Tibial artery (tissue), 4 donors: ENCODE measurements at regions not wholly inside any gene's neighbourhood (a gene's known extent, or its start where the extent isn't known, plus 50 kb on each side); places are given as distances from the start of the nearest gene placed in this dataset.

Experiments
- DNase-seq, 2 donors: peaks; one replicate each; pipeline ENCODE4 v3.0.0-alpha.2; 2019
- H3K27ac ChIP-seq, 2 donors: fragments of 200-600 bp; sonication (generic) in 1 of 2; 1 replicate in 1 of 2; 2 replicates in 1 of 2; pipeline ENCODE4 v1.5.1; 2018 to 2019; ENCODE audit warnings: mild to moderate bottlenecking in 1 of 2
- H3K27me3 ChIP-seq, 2 donors: fragments of 200-600 bp; sonication (generic) in 1 of 2; one replicate each; pipeline versions ENCODE4 v1.5.1 to v1.6.0; 2016 to 2019
- H3K36me3 ChIP-seq, 3 donors: fragments of 200-600 bp; sonication (generic) in 2 of 3; one replicate each; pipeline ENCODE4 v1.5.1; 2016 to 2019; ENCODE audit warnings: mild to moderate bottlenecking in 2 of 3
- H3K4me1 ChIP-seq, 4 donors: fragments of 200-600 bp; sonication (generic) in 2 of 4; 1 replicate in 3 of 4; 2 replicates in 1 of 4; pipeline ENCODE4 v1.5.1; 2016 to 2019
- H3K4me3 ChIP-seq, 2 donors: fragments of 200-600 bp; sonication (generic) in 1 of 2; 1 replicate in 1 of 2; 2 replicates in 1 of 2; pipeline ENCODE4 v1.5.1; 2018 to 2019; ENCODE audit warnings: mild to moderate bottlenecking in 2 of 2
- H3K9me3 ChIP-seq, 3 donors: fragments of 200-600 bp; sonication (generic) in 1 of 3; one replicate each; pipeline ENCODE4 v1.5.1; 2016 to 2019
- CTCF ChIP-seq, 2 experiments: fragments of 200-600 bp in 1 of 2; fragments of 450-650 bp in 1 of 2; IDR thresholded peaks; one replicate each; pipeline ENCODE4 v1.5.1; 2017 to 2019; ENCODE audit warnings: antibody characterized with exemption in 2 of 2, mild to moderate bottlenecking in 1 of 2, moderate library complexity in 1 of 2
- intact Hi-C: fragments of 100-400 bp; cut with DNase I; formaldehyde crosslinking; loops from one replicate; pipeline ENCODE4 v1.15.0; 2023; ENCODE audit warnings: low total_unique reads

GRCh38 chr2:234830853-234831252 lies 121.0 kb upstream of the SH3BP4 start:
- H3K9me3 ChIP-seq = no peaks in the 10 kb centered on the region
- no peaks in the 10 kb centered on the region for H3K27me3 ChIP-seq
- H3K4me1 ChIP-seq = no peaks in the 10 kb centered on the region
- no peak overlapping the region for H3K4me3 ChIP-seq
- no peak overlapping the region for H3K27ac ChIP-seq
- intact Hi-C loops = no loop called here
- H3K36me3 ChIP-seq = no peaks in the 10 kb centered on the region
- no peak for DNase-seq
- TF ChIP-seq CTCF (IDR thresholded peaks at IDR 0.05) = no peak

- no peak for TF ChIP-seq CTCF (IDR thresholded peaks at IDR 0.05)
- Histone ChIP-seq H3K27ac (no peak overlapping the region), H3K9me3 (no peaks in the 10 kb centered on the region), H3K36me3 (no peaks in the 10 kb centered on the region), H3K27me3 (no peaks in the 10 kb centered on the region), H3K4me3 (no peak overlapping the region), H3K4me1 (peaks cover 0 to 7% (median 4%) of the 10 kb centered on the region in 4 donors)
- intact Hi-C loops = no loop called here
- DNase-seq = no peak
These were observed 122.8 kb upstream of the SH3BP4 start for GRCh38 chr2:234829074-234829455.

- TF ChIP-seq CTCF (IDR thresholded peaks at IDR 0.05) = no peak
- Histone ChIP-seq H3K4me3 (no peak overlapping the region), H3K4me1 (peaks cover 0 to 13% (median 9%) of the 10 kb centered on the region in 4 donors), H3K27me3 (no peaks in the 10 kb centered on the region), H3K27ac (no peak overlapping the region), H3K36me3 (no peaks in the 10 kb centered on the region), H3K9me3 (no peaks in the 10 kb centered on the region)
- no peak for DNase-seq
- intact Hi-C loops = no loop called here
These were observed 123.3 kb upstream of the SH3BP4 start for GRCh38 chr2:234828382-234829073.

GRCh38 chr2:234827096-234827860 lies 124.5 kb upstream of the SH3BP4 start:
- no peak overlapping the region for H3K27ac ChIP-seq
- H3K4me1 ChIP-seq = peaks cover 0 to 18% (median 14%) of the 10 kb centered on the region in 4 donors
- TF ChIP-seq CTCF (IDR thresholded peaks at IDR 0.05) = no peak
- H3K36me3 ChIP-seq = no peaks in the 10 kb centered on the region
- intact Hi-C loops = no loop called here
- DNase-seq = no peak
- no peaks in the 10 kb centered on the region for H3K27me3 ChIP-seq
- no peak overlapping the region for H3K4me3 ChIP-seq
- H3K9me3 ChIP-seq = no peaks in the 10 kb centered on the region

GRCh38 chr2:234826681-234827080 lies 125.1 kb upstream of the SH3BP4 start:
- no peak for TF ChIP-seq CTCF (IDR thresholded peaks at IDR 0.05)
- Histone ChIP-seq H3K27ac (no peak overlapping the region), H3K36me3 (no peaks in the 10 kb centered on the region), H3K27me3 (no peaks in the 10 kb centered on the region), H3K4me1 (peaks cover 0 to 18% (median 14%) of the 10 kb centered on the region in 4 donors), H3K4me3 (no peak overlapping the region), H3K9me3 (no peaks in the 10 kb centered on the region)
- intact Hi-C loops = no loop called here
- no peak for DNase-seq
